ENCODE measurements at regions not wholly inside any gene's neighbourhood (a gene's known extent, or its start where the extent isn't known, plus 50 kb on each side); places are given as distances from the start of the nearest gene placed in this dataset.
"Not testable (repeated sequence)": the region's sequence is repeated elsewhere in the genome, so short reads cannot be mapped to it uniquely, and the experiment has no call there.

GRCh38 chr5:92760550-92760949 is 820.5 kb downstream of the NR2F1-AS1 start:
- DNase-seq, result no peak

GRCh38 chr5:92758552-92758951 is 822.5 kb downstream of the NR2F1-AS1 start:
- DNase-seq, result no peak

GRCh38 chr5:92749943-92750342 is 831.1 kb downstream of the NR2F1-AS1 start:
- no peak for DNase-seq

GRCh38 chr5:92748072-92748676 is 832.8 kb downstream of the NR2F1-AS1 start:
- DNase-seq, result no peak

GRCh38 chr5:92741906-92742305 is 839.1 kb downstream of the NR2F1-AS1 start:
- DNase-seq, result no peak

GRCh38 chr5:92734211-92734940 is 846.6 kb downstream of the NR2F1-AS1 start:
- no peak for DNase-seq

GRCh38 chr5:92730486-92730885 is 850.5 kb downstream of the NR2F1-AS1 start:
- no peak for DNase-seq

GRCh38 chr5:92729088-92729487 is 851.9 kb downstream of the NR2F1-AS1 start:
- no peak for DNase-seq

GRCh38 chr5:92715946-92716520 is 865.0 kb downstream of the NR2F1-AS1 start:
- DNase-seq, result no peak

GRCh38 chr5:92713826-92714225 is 867.2 kb downstream of the NR2F1-AS1 start:
- DNase-seq, result no peak

GRCh38 chr5:92713335-92713743 is 867.7 kb downstream of the NR2F1-AS1 start:
- DNase-seq, result no peak

- no peak for DNase-seq
Observed at GRCh38 chr5:92711956-92712355, 869.1 kb downstream of the NR2F1-AS1 start.

GRCh38 chr5:92704590-92704989 is 876.4 kb downstream of the NR2F1-AS1 start:
- no peak for DNase-seq

GRCh38 chr5:92703976-92704375 is 877.0 kb downstream of the NR2F1-AS1 start:
- no peak for DNase-seq

- DNase-seq, result no peak
Observed at GRCh38 chr5:92695123-92696003, 885.7 kb downstream of the NR2F1-AS1 start.

- no peak for DNase-seq
Observed at GRCh38 chr5:92694067-92694466, 887.0 kb downstream of the NR2F1-AS1 start.

- DNase-seq, result not testable (repeated sequence)
Observed at GRCh38 chr5:92691955-92692354, 889.1 kb downstream of the NR2F1-AS1 start.

GRCh38 chr5:92687821-92688722 is 892.9 kb downstream of the NR2F1-AS1 start:
- peak; percentile 33 for DNase-seq

GRCh38 chr5:92678640-92679039 is 902.4 kb downstream of the NR2F1-AS1 start:
- DNase-seq, result no peak

GRCh38 chr5:92676215-92677165 is 904.5 kb downstream of the NR2F1-AS1 start:
- DNase-seq, result no peak

GRCh38 chr5:92674321-92674720 is 906.7 kb downstream of the NR2F1-AS1 start:
- DNase-seq, result no peak

Data from NCI-H524 treated with DMSO at 0.1 percent for 48 hours (cell line).